ENCODE measurements at regions not wholly inside any gene's neighbourhood (a gene's known extent, or its start where the extent isn't known, plus 50 kb on each side); places are given as distances from the start of the nearest gene placed in this dataset.

DNA sequence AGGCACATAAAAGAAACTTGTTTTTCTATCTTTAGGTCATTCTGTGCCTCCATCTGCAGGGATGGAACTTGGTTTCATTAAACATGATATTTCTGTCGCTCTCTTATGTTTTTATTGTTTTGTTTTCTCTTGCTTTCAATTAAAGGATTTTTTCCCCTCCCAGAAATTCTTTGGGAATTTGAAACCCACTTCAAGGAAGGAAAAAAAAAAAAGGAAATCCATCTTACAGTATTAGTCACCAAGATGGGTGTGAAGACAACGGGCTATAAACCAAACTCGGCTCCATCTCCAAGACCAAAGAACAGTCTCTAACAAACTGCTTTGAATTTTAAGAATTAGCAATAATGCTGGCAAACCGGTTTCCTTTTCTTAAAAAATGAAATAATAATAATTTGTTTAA is 244.1 kb downstream of the BCL11A start:
- TF ChIP-seq, protein P1, sequence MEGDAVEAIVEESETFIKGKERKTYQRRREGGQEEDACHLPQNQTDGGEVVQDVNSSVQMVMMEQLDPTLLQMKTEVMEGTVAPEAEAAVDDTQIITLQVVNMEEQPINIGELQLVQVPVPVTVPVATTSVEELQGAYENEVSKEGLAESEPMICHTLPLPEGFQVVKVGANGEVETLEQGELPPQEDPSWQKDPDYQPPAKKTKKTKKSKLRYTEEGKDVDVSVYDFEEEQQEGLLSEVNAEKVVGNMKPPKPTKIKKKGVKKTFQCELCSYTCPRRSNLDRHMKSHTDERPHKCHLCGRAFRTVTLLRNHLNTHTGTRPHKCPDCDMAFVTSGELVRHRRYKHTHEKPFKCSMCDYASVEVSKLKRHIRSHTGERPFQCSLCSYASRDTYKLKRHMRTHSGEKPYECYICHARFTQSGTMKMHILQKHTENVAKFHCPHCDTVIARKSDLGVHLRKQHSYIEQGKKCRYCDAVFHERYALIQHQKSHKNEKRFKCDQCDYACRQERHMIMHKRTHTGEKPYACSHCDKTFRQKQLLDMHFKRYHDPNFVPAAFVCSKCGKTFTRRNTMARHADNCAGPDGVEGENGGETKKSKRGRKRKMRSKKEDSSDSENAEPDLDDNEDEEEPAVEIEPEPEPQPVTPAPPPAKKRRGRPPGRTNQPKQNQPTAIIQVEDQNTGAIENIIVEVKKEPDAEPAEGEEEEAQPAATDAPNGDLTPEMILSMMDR (IDR thresholded peaks at IDR 0.05): no peak
- TF ChIP-seq, protein P2, sequence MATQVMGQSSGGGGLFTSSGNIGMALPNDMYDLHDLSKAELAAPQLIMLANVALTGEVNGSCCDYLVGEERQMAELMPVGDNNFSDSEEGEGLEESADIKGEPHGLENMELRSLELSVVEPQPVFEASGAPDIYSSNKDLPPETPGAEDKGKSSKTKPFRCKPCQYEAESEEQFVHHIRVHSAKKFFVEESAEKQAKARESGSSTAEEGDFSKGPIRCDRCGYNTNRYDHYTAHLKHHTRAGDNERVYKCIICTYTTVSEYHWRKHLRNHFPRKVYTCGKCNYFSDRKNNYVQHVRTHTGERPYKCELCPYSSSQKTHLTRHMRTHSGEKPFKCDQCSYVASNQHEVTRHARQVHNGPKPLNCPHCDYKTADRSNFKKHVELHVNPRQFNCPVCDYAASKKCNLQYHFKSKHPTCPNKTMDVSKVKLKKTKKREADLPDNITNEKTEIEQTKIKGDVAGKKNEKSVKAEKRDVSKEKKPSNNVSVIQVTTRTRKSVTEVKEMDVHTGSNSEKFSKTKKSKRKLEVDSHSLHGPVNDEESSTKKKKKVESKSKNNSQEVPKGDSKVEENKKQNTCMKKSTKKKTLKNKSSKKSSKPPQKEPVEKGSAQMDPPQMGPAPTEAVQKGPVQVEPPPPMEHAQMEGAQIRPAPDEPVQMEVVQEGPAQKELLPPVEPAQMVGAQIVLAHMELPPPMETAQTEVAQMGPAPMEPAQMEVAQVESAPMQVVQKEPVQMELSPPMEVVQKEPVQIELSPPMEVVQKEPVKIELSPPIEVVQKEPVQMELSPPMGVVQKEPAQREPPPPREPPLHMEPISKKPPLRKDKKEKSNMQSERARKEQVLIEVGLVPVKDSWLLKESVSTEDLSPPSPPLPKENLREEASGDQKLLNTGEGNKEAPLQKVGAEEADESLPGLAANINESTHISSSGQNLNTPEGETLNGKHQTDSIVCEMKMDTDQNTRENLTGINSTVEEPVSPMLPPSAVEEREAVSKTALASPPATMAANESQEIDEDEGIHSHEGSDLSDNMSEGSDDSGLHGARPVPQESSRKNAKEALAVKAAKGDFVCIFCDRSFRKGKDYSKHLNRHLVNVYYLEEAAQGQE (IDR thresholded peaks at IDR 0.05): no peak
- no peak for TF ChIP-seq POLR2A (IDR thresholded peaks at IDR 0.05; ENCODE audit: low read length)
- TF ChIP-seq, protein P3, sequence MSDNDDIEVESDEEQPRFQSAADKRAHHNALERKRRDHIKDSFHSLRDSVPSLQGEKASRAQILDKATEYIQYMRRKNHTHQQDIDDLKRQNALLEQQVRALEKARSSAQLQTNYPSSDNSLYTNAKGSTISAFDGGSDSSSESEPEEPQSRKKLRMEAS (IDR thresholded peaks at IDR 0.05): no peak
- TF ChIP-seq TP53 (CRISPR knock-in tag; IDR thresholded peaks at IDR 0.05): no peak
- TF ChIP-seq, protein P4, sequence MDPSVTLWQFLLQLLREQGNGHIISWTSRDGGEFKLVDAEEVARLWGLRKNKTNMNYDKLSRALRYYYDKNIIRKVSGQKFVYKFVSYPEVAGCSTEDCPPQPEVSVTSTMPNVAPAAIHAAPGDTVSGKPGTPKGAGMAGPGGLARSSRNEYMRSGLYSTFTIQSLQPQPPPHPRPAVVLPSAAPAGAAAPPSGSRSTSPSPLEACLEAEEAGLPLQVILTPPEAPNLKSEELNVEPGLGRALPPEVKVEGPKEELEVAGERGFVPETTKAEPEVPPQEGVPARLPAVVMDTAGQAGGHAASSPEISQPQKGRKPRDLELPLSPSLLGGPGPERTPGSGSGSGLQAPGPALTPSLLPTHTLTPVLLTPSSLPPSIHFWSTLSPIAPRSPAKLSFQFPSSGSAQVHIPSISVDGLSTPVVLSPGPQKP (IDR thresholded peaks at IDR 0.05; ENCODE audit: low read depth, low read length): no peak
- no peak for TF ChIP-seq CHD4 (IDR thresholded peaks at IDR 0.05; ENCODE audit: borderline replicate concordance)
- no peak for TF ChIP-seq SREBF2 (IDR thresholded peaks at IDR 0.05)
- TF ChIP-seq NR3C1 (IDR thresholded peaks at IDR 0.05): no peak
- TF ChIP-seq RAD21 (conservative IDR thresholded peaks at IDR 0.05 in 1 of 2, IDR thresholded peaks at IDR 0.05 in 1 of 2): no peak
- TF ChIP-seq CHD2 (IDR thresholded peaks at IDR 0.05; ENCODE audit: low read length, partially characterized antibody): no peak

Measured in A549 (cell line).